H1 (cell line): ENCODE measurements at regions not wholly inside any gene's neighbourhood (a gene's known extent, or its start where the extent isn't known, plus 50 kb on each side); places are given as distances from the start of the nearest gene placed in this dataset.
A peak's percentile ranks its signal among the peaks of the same experiment; 100 is the strongest.

ENCODE experiments used
- CTCF ChIA-PET: fragments of 300-600 bp; sonication (Branson Sonifier 250); formaldehyde crosslinking; loops from one replicate; lab custom pipeline; 2021; ENCODE audit not compliant: partially characterized antibody; lab: Charles Lee
- POLR2A ChIA-PET: fragments of 300-600 bp; sonication (Branson Sonifier 250); formaldehyde crosslinking; loops from one replicate; lab custom pipeline; 2021; ENCODE audit warnings: inconsistent platforms; ENCODE audit not compliant: partially characterized antibody; lab: Charles Lee
- DNase-seq, 2 experiments: peaks; one replicate each; pipeline versions ENCODE4 v3.0.0 to v3.0.0-alpha.2; 2010 to 2022; ENCODE audit warnings: low spot score in 2 of 2, low read depth in 1 of 2, mixed read lengths in 1 of 2
- FAIRE-seq: peaks from 2 replicates; lab custom pipeline; 2011; peaks lifted over from hg19 to GRCh38; lab: Jason Lieb, UNC
- H2AFZ ChIP-seq: 2 replicates; pipeline ENCODE4 v1.8.1; 2012; ENCODE audit warnings: low read length, inconsistent platforms
- H2AK5ac ChIP-seq: 2 replicates; pipeline ENCODE4 v1.6.1; 2013; ENCODE audit warnings: low read depth, low read length
- H2BK120ac ChIP-seq: replicated peaks from 2 replicates; pipeline ENCODE3; 2013; ENCODE audit warnings: low read depth, low read length, inconsistent platforms
- H2BK12ac ChIP-seq: 2 replicates; pipeline ENCODE4 v1.6.1; 2013; ENCODE audit warnings: low read depth, low read length
- H2BK15ac ChIP-seq: 2 replicates; pipeline ENCODE4 v1.6.1; 2013; ENCODE audit warnings: low read length
- H2BK20ac ChIP-seq: 2 replicates; pipeline ENCODE4 v1.6.1; 2013; ENCODE audit warnings: low read length
- H2BK5ac ChIP-seq: 2 replicates; pipeline ENCODE4 v1.6.1; 2013; ENCODE audit warnings: low read depth, low read length
- H3K14ac ChIP-seq: 2 replicates; pipeline ENCODE4 v1.6.1; 2013; ENCODE audit warnings: inconsistent platforms; ENCODE audit not compliant: insufficient read length
- H3K18ac ChIP-seq: 2 replicates; pipeline ENCODE4 v1.6.1; 2013; ENCODE audit warnings: low read length; ENCODE audit errors: extremely low read depth
- H3K23ac ChIP-seq: 2 replicates; pipeline ENCODE4 v1.6.1; 2013; ENCODE audit warnings: inconsistent platforms; ENCODE audit not compliant: insufficient read length
- H3K23me2 ChIP-seq: 2 replicates; pipeline ENCODE4 v1.6.1; 2013; ENCODE audit warnings: low read depth, low read length
- H3K27ac ChIP-seq: 2 replicates; pipeline ENCODE4 v1.6.1; 2011; ENCODE audit warnings: low read depth, low read length, inconsistent platforms
- H3K27me3 ChIP-seq, 4 experiments: replicated peaks in 1 of 4; 1 replicate in 1 of 4; 2 replicates in 3 of 4; pipeline versions ENCODE4 v1.6.1 to v1.8.1; 2011 to 2013; ENCODE audit warnings: low read length in 3 of 4, mild to moderate bottlenecking in 3 of 4, inconsistent platforms in 2 of 4, mixed read lengths in 2 of 4, moderate library complexity in 1 of 4; ENCODE audit not compliant: control insufficient read depth in 3 of 4, insufficient read depth in 3 of 4; ENCODE audit errors: extremely low read depth in 1 of 4
- H3K36me3 ChIP-seq, 4 experiments: 2 replicates each; pipeline versions ENCODE4 v1.6.1 to v1.8.1; 2011 to 2013; ENCODE audit warnings: mild to moderate bottlenecking in 4 of 4, low read length in 3 of 4, moderate library complexity in 2 of 4, control low read depth in 1 of 4, inconsistent platforms in 1 of 4; ENCODE audit not compliant: insufficient read depth in 4 of 4, control insufficient read depth in 2 of 4
- H3K4ac ChIP-seq: replicated peaks from 2 replicates; pipeline ENCODE3; 2013; ENCODE audit warnings: low read length, low read depth, mixed read lengths, inconsistent platforms; ENCODE audit not compliant: insufficient read length
- H3K4me1 ChIP-seq, 4 experiments: replicated peaks in 1 of 4; 1 replicate in 1 of 4; 2 replicates in 3 of 4; pipeline versions ENCODE4 v1.6.1 to v1.8.1; 2011 to 2013; ENCODE audit warnings: low read length in 3 of 4, inconsistent platforms in 2 of 4, mixed read lengths in 1 of 4; ENCODE audit not compliant: insufficient read depth in 4 of 4, control insufficient read depth in 3 of 4
- H3K4me2 ChIP-seq, 2 experiments: 2 replicates each; pipeline versions ENCODE4 v1.6.1 to v1.8.1; 2011 to 2013; ENCODE audit warnings: low read depth in 2 of 2, low read length in 2 of 2, control low read depth in 1 of 2, inconsistent platforms in 1 of 2, mild to moderate bottlenecking in 1 of 2; ENCODE audit not compliant: insufficient read depth in 1 of 2
- H3K4me3 ChIP-seq, 4 experiments: fragments of 200-600, 300-600 bp in 1 of 4; sonication (generic), shearing (Covaris generic), sonication (Bioruptor Twin) in 1 of 4; 2 replicates each; pipeline versions ENCODE4 v1.5.1 to v1.8.1; 2011 to 2016; ENCODE audit warnings: low read length in 4 of 4, low read depth in 3 of 4, control low read depth in 2 of 4, inconsistent platforms in 2 of 4, mild to moderate bottlenecking in 2 of 4, mixed read lengths in 1 of 4, moderate library complexity in 1 of 4; ENCODE audit not compliant: insufficient read depth in 2 of 4; ENCODE audit errors: extremely low read depth in 1 of 4
- H3K56ac ChIP-seq: replicated peaks from 2 replicates; pipeline ENCODE3; 2013; ENCODE audit warnings: low read depth, mild to moderate bottlenecking, mixed read lengths, low read length, inconsistent platforms; ENCODE audit not compliant: insufficient read length
- H3K79me1 ChIP-seq: 2 replicates; pipeline ENCODE4 v1.6.1; 2013; ENCODE audit warnings: low read depth, low read length, control low read depth
- H3K79me2 ChIP-seq, 2 experiments: 2 replicates each; pipeline versions ENCODE4 v1.6.1 to v1.8.1; 2012 to 2013; ENCODE audit warnings: low read length in 2 of 2, mild to moderate bottlenecking in 2 of 2, inconsistent platforms in 1 of 2; ENCODE audit not compliant: insufficient read depth in 2 of 2, control insufficient read depth in 1 of 2
- H3K9ac ChIP-seq, 4 experiments: replicated peaks in 1 of 4; 1 replicate in 1 of 4; 2 replicates in 3 of 4; pipeline versions ENCODE4 v1.6.1 to v1.8.1; 2011 to 2013; ENCODE audit warnings: low read depth in 3 of 4, low read length in 3 of 4, control low read depth in 2 of 4, mild to moderate bottlenecking in 2 of 4, moderate library complexity in 2 of 4, inconsistent platforms in 1 of 4; ENCODE audit errors: extremely low read depth in 1 of 4
- H3K9me3 ChIP-seq, 2 experiments: 2 replicates each; pipeline versions ENCODE4 v1.6.1 to v1.8.1; 2012 to 2013; ENCODE audit warnings: mild to moderate bottlenecking in 2 of 2, moderate library complexity in 2 of 2, control low read depth in 1 of 2, inconsistent platforms in 1 of 2, low read depth in 1 of 2, low read length in 1 of 2, mixed read lengths in 1 of 2; ENCODE audit not compliant: insufficient read depth in 2 of 2
- H4K20me1 ChIP-seq, 2 experiments: replicated peaks in 1 of 2; 2 replicates each; pipeline versions ENCODE3 to v1.8.1; 2011 to 2013; ENCODE audit warnings: inconsistent platforms in 2 of 2, low read length in 2 of 2, mild to moderate bottlenecking in 1 of 2; ENCODE audit not compliant: insufficient read depth in 2 of 2, control insufficient read depth in 1 of 2
- H4K5ac ChIP-seq: 2 replicates; pipeline ENCODE4 v1.6.1; 2013; ENCODE audit warnings: low read length, low read depth, mixed read lengths, inconsistent platforms; ENCODE audit not compliant: insufficient read length
- H4K8ac ChIP-seq: 2 replicates; pipeline ENCODE4 v1.8.0; 2013; ENCODE audit warnings: mild to moderate bottlenecking, moderate library complexity, low read length, inconsistent platforms; ENCODE audit not compliant: insufficient read depth; ENCODE audit errors: extremely low read depth
- H4K91ac ChIP-seq: replicated peaks from 2 replicates; pipeline ENCODE3; 2013; ENCODE audit warnings: low read length, mixed read lengths, inconsistent platforms; ENCODE audit not compliant: insufficient read length
- JUN ChIP-seq: IDR thresholded peaks from 2 replicates; pipeline ENCODE4 v1.6.1; 2011; ENCODE audit warnings: low read depth, mild to moderate bottlenecking, improper control_type of control experiment, low read length
- RAD21 ChIP-seq, 2 experiments: IDR thresholded peaks in 1 of 2; conservative IDR thresholded peaks in 1 of 2; 2 replicates each; pipeline ENCODE4 v1.6.1; 2011; ENCODE audit warnings: low read depth in 2 of 2, low read length in 2 of 2, improper control_type of control experiment in 1 of 2, inconsistent platforms in 1 of 2, mild to moderate bottlenecking in 1 of 2, moderate library complexity in 1 of 2
- WGBS, 2 experiments: shearing (Covaris generic) in 1 of 2; methylation state at CpG; one replicate each; pipeline versions ENCODE4 v1.1.6 to v1.1.7; 2013 to 2015; ENCODE audit warnings: low lambda C conversion rate in 2 of 2, mixed read lengths in 2 of 2, inconsistent platforms in 1 of 2, low coverage in 1 of 2, missing lambda C conversion rate in 1 of 2; ENCODE audit not compliant: insufficient replicate concordance in 2 of 2, insufficient coverage in 1 of 2, insufficient read length in 1 of 2; ENCODE audit errors: extremely low coverage in 1 of 2, missing lambda C conversion rate in 1 of 2; 5-methylcytosine and 5-hydroxymethylcytosine counted together
- TF ChIP-seq, protein P1 (sequence below), 3 experiments: IDR thresholded peaks; 1 replicate in 2 of 3; 2 replicates in 1 of 3; pipeline versions ENCODE4 v1.5.1 to v1.6.1; 2011; ENCODE audit warnings: low read length in 3 of 3, mild to moderate bottlenecking in 3 of 3, inconsistent platforms in 2 of 3, low read depth in 1 of 3, moderate library complexity in 1 of 3; ENCODE audit not compliant: insufficient read depth in 1 of 3; ENCODE audit errors: control extremely low read depth in 1 of 3

DNA sequence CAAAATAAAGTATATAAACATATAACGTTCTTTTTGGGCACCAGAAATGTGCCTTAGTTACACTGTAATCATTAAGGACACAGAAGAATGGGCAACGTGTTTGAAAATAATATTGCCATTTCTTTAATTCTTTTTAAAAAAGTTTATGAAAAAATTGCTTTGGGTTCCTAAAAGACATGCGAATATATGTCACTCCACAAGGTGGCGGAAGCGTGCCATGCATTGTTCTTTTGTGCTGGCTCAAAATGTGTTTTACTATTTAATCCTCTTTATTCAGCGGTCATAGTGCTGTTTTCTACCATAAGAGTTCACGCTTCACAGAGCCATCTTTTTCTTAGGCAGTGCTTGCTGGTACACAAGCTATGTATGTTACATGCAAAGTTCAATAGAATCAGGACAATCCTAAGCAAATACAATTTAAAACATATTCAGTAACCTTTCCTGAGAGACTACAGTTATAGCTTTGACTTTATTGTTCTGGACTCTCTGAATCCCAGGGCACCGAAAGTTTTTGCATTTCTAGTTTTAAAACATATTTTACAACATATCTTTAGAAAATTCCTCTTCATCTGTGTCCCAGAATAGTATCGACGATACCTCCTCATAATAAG, 147.8 kb upstream of the ERBB4 start:
- WGBS, 2 experiments = 37% methylated on average over 10 of the region's 10 CpGs; no CpG with 5 or more reads in 1 of the 2 experiments

More for the DNA sequence above, 147.8 kb upstream of the ERBB4 start:
- Histone ChIP-seq H3K23me2 (no peaks in the 10 kb centered on the region), H4K8ac (no peak overlapping the region), H3K4me1 (no peaks in the 10 kb centered on the region), H3K56ac (no peak overlapping the region), H3K79me2 (no peaks in the 10 kb centered on the region), H3K79me1 (no peaks in the 10 kb centered on the region), H2BK15ac (no peak overlapping the region), H2BK12ac (no peak overlapping the region), H3K23ac (no peak overlapping the region), H4K20me1 (no peaks in the 10 kb centered on the region), H2BK5ac (no peak overlapping the region), H3K4me2 (no peak overlapping the region; a peak in 1 of 4 replicates), H3K36me3 (no peaks in the 10 kb centered on the region), H2AK5ac (no peak overlapping the region), H2BK120ac (no peak overlapping the region), H3K4me3 (no peak overlapping the region), H3K27ac (no peak overlapping the region), H3K18ac (no peak overlapping the region), H3K27me3 (no peaks in the 10 kb centered on the region), H3K4ac (no peak overlapping the region), H3K9ac (no peak overlapping the region), H4K91ac (no peak overlapping the region), H2AFZ (peak overlapping the region; percentile 70; the same call in 1 of the 2 replicates), H3K9me3 (no peaks in the 10 kb centered on the region), H4K5ac (no peak overlapping the region), H3K14ac (no peak overlapping the region), H2BK20ac (no peak overlapping the region)
- ChIA-PET CTCF (interaction anchor here (0.6 to 1.4 kb wide), 14 partner anchors 9 to 532 kb away, joined by 3 to 10 read pairs (median 3); no protein-coding TSS in a partner anchor), POLR2A (interaction anchor here (0.6 kb wide), 1 partner anchor 1457 kb away, joined by 3 read pairs; no protein-coding TSS in a partner anchor)
- TF ChIP-seq, protein P1, sequence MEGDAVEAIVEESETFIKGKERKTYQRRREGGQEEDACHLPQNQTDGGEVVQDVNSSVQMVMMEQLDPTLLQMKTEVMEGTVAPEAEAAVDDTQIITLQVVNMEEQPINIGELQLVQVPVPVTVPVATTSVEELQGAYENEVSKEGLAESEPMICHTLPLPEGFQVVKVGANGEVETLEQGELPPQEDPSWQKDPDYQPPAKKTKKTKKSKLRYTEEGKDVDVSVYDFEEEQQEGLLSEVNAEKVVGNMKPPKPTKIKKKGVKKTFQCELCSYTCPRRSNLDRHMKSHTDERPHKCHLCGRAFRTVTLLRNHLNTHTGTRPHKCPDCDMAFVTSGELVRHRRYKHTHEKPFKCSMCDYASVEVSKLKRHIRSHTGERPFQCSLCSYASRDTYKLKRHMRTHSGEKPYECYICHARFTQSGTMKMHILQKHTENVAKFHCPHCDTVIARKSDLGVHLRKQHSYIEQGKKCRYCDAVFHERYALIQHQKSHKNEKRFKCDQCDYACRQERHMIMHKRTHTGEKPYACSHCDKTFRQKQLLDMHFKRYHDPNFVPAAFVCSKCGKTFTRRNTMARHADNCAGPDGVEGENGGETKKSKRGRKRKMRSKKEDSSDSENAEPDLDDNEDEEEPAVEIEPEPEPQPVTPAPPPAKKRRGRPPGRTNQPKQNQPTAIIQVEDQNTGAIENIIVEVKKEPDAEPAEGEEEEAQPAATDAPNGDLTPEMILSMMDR (IDR thresholded peaks at IDR 0.05; ENCODE audit: control extremely low read depth in 1 of 3, insufficient read depth in 1 of 3, low read depth in 1 of 3, low read length in 3 of 3) = peak in 2 of 3 experiments; percentile 59 to 64; a peak in 3 of 4 replicates
- TF ChIP-seq RAD21 (IDR thresholded peaks at IDR 0.05 in 1 of 2, conservative IDR thresholded peaks at IDR 0.05 in 1 of 2; ENCODE audit: low read depth in 2 of 2, low read length in 2 of 2) (peak; percentile 93), JUN (no peak)
- DNase-seq (peak; percentile 7 to 62), FAIRE-seq (peak; percentile 76)
